Calu3 (cell line): ENCODE measurements at regions not wholly inside any gene's neighbourhood (a gene's known extent, or its start where the extent isn't known, plus 50 kb on each side); places are given as distances from the start of the nearest gene placed in this dataset.

Experiments used
- BruUV-seq: library from RNA; stranded (reverse); fragments of 400-500 nt; replicated peaks from 2 replicates; lab custom pipeline; 2021; lab: Mats Ljungman, UMichigan
- CTCF ChIA-PET: fragments of 300-600 bp; sonication (Branson Sonifier 250); formaldehyde crosslinking; loops from one replicate; lab custom pipeline; 2022; ENCODE audit warnings: antibody characterized with exemption; lab: Charles Lee
- DNase-seq: peaks from one replicate; pipeline ENCODE4 v3.0.0; 2022
- H3K27ac Mint-ChIP-seq: one replicate; pipeline ENCODE4 v1.8.0; 2022; ENCODE audit warnings: mixed read lengths; ENCODE audit not compliant: unreplicated experiment
- H3K27me3 Mint-ChIP-seq: one replicate; pipeline ENCODE4 v1.8.0; 2022; ENCODE audit warnings: mixed read lengths; ENCODE audit not compliant: unreplicated experiment
- H3K36me3 Mint-ChIP-seq: one replicate; pipeline ENCODE4 v1.8.0; 2022; ENCODE audit warnings: mild to moderate bottlenecking, moderate library complexity, mixed read lengths; ENCODE audit not compliant: insufficient read depth, unreplicated experiment
- H3K4me1 Mint-ChIP-seq: one replicate; pipeline ENCODE4 v1.8.0; 2022; ENCODE audit warnings: mild to moderate bottlenecking, low read depth, mixed read lengths; ENCODE audit not compliant: unreplicated experiment
- H3K4me3 Mint-ChIP-seq: one replicate; pipeline ENCODE4 v1.8.0; 2022; ENCODE audit warnings: mild to moderate bottlenecking, low read depth, moderate library complexity, mixed read lengths; ENCODE audit not compliant: unreplicated experiment
- H3K9me3 Mint-ChIP-seq: one replicate; pipeline ENCODE4 v1.8.0; 2022; ENCODE audit warnings: low read depth, mixed read lengths; ENCODE audit not compliant: unreplicated experiment
- intact Hi-C: fragments of 100-400 bp; cut with micrococcal nuclease; formaldehyde crosslinking; loops from one replicate; pipeline ENCODE4 v1.10.0; 2022; ENCODE audit not compliant: unreplicated experiment
- TF ChIP-seq, protein P1 (sequence below): fragments of 200-600 bp; IDR thresholded peaks from one replicate; pipeline ENCODE4 v1.8.0; 2022; ENCODE audit warnings: antibody characterized with exemption; ENCODE audit not compliant: unreplicated experiment

DNA sequence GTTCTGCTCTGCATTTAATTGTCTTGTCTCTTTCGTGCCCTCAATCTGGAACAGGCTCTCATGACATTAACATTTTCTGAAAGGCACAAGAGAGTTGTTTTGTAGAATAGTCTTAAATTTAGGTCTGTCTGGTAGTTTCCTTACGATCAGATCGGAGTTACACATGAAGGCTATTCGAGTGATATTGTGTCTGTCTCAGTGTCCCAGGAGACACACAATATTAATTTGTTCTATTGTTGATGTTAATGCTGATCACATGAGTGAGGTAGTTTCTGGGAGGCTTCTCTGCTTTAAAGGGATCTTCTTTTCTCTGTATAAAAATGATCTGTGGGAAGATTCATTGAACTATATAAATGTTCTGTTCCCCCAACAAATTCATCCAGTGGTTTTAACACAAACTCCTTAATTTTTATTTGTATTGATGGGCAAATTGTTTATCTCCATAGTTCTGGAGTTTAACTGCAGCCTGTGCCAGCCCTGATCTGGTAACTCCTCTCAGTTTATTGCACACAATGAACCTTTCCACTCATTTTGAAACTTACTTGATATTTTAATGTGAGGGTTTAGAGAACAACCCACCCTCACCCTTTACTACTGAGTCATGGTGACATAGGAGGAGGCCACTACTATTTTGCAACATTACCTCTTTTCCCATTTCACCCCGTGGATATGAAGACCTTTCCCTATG lies 223.0 kb downstream of the CBLN4 start:
- H3K4me1 Mint-ChIP-seq, result no peaks in the 10 kb centered on the region
- no peaks in the 10 kb centered on the region for H3K36me3 Mint-ChIP-seq
- BruUV-seq, result no TSS peak
- intact Hi-C loops, result no loop called here
- TF ChIP-seq, protein P1, sequence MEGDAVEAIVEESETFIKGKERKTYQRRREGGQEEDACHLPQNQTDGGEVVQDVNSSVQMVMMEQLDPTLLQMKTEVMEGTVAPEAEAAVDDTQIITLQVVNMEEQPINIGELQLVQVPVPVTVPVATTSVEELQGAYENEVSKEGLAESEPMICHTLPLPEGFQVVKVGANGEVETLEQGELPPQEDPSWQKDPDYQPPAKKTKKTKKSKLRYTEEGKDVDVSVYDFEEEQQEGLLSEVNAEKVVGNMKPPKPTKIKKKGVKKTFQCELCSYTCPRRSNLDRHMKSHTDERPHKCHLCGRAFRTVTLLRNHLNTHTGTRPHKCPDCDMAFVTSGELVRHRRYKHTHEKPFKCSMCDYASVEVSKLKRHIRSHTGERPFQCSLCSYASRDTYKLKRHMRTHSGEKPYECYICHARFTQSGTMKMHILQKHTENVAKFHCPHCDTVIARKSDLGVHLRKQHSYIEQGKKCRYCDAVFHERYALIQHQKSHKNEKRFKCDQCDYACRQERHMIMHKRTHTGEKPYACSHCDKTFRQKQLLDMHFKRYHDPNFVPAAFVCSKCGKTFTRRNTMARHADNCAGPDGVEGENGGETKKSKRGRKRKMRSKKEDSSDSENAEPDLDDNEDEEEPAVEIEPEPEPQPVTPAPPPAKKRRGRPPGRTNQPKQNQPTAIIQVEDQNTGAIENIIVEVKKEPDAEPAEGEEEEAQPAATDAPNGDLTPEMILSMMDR, result no peak
- no peak for DNase-seq
- H3K4me3 Mint-ChIP-seq, result no peak overlapping the region
- CTCF ChIA-PET, result no interaction called here
- H3K27ac Mint-ChIP-seq, result no peak overlapping the region
- peaks cover 16% of the 10 kb centered on the region for H3K9me3 Mint-ChIP-seq
- H3K27me3 Mint-ChIP-seq, result no peaks in the 10 kb centered on the region

DNA sequence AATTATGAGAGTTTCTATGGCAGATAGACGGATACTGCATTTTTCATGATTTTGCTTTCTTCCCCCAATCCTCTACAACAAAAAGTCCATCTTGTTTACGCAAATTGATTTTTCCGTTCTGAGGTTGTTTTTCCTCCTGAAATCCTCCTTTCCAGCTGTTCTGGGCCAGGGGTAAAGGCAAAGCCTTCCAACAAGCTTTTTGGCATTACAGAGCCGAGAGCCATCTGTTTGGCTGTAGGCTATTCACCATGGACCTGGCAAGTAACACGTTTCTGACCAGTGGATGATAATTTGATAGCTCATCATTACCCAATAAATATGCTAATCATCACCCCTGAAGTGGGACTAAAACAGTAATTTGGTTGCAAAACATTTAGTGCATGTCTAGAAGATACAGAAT lies 226.5 kb downstream of the CBLN4 start:
- CTCF ChIA-PET, result no interaction called here
- TF ChIP-seq, protein P1, result no peak
- BruUV-seq, result no TSS peak
- Mint-ChIP-seq H3K27ac (no peak overlapping the region), H3K4me3 (no peak overlapping the region), H3K4me1 (no peaks in the 10 kb centered on the region), H3K36me3 (no peaks in the 10 kb centered on the region), H3K9me3 (peaks cover 5% of the 10 kb centered on the region), H3K27me3 (no peaks in the 10 kb centered on the region)
- intact Hi-C loops, result no loop called here
- no peak for DNase-seq

DNA sequence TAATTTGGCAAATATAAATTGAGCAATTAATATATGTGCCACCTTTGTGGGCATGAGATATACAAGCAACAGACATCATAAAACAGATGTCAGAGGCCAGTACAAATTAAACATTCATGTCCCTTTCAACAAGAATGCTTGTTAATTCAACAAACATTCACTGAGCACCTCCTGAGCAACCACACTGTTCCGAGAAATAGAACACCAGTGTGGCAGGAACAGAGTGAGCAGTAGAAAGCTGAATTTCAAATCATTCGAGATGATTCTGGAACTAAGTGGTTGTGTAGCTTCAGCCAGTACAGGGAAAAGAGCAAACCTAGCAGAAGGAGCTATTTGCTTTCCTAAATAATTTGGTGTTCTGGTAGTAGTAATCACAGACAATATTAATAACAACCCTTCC lies 227.7 kb downstream of the CBLN4 start:
- TF ChIP-seq, protein P1, result no peak
- H3K27me3 Mint-ChIP-seq, result no peaks in the 10 kb centered on the region
- H3K9me3 Mint-ChIP-seq, result peaks cover 5% of the 10 kb centered on the region
- intact Hi-C loops, result no loop called here
- no peaks in the 10 kb centered on the region for H3K36me3 Mint-ChIP-seq
- no peak for DNase-seq
- no peak overlapping the region for H3K27ac Mint-ChIP-seq
- no peak overlapping the region for H3K4me3 Mint-ChIP-seq
- CTCF ChIA-PET, result no interaction called here
- BruUV-seq, result no TSS peak
- H3K4me1 Mint-ChIP-seq, result no peaks in the 10 kb centered on the region

DNA sequence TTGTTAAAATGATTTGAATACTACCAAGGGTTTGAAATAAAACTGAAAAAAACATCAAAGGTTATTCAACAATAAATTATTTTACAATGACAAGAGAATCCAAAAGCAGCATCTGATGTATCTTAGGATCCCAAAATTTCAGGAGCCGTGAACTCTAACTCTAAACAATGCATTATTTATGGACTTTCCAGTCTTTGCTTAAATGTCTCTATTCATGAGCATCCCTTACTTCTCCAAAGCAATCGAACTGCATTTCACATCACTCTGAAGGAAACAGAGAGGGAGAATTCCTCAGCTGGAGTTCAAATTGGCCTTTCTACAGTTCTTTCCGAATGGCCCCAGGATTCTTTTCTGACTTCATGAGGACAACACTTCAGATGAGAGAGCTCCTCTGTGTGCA lies 229.1 kb downstream of the CBLN4 start:
- TF ChIP-seq, protein P1, result no peak
- CTCF ChIA-PET, result no interaction called here
- Mint-ChIP-seq H3K27me3 (no peaks in the 10 kb centered on the region), H3K4me1 (no peaks in the 10 kb centered on the region), H3K9me3 (peaks cover 3% of the 10 kb centered on the region), H3K27ac (no peak overlapping the region), H3K4me3 (no peak overlapping the region), H3K36me3 (no peaks in the 10 kb centered on the region)
- BruUV-seq, result no TSS peak
- intact Hi-C loops, result no loop called here
- DNase-seq, result no peak
